GM12878 (cell line): ENCODE measurements at regions not wholly inside any gene's neighbourhood (a gene's known extent, or its start where the extent isn't known, plus 50 kb on each side); places are given as distances from the start of the nearest gene placed in this dataset.
"Not testable (repeated sequence)": the region's sequence is repeated elsewhere in the genome, so short reads cannot be mapped to it uniquely, and the experiment has no call there.

Experiments used
- ATAC-seq: fragments of 200-7000 bp; cut with Tn5 transposase; 3 replicates; pipeline ENCODE4 v1.9.1; 2020; ENCODE audit warnings: mild to moderate bottlenecking, moderate library complexity
- BruUV-seq: library from RNA; stranded (reverse); fragments of 400-500 nt; replicated peaks from 2 replicates; lab custom pipeline; 2021; lab: Mats Ljungman, UMichigan
- CTCF ChIA-PET: fragments of 300-600 bp; sonication (Branson Sonifier 250); formaldehyde crosslinking; extraction: SDS; loops from one replicate; lab custom pipeline; 2021; ENCODE audit warnings: inconsistent platforms; lab: Yijun Ruan, JAX
- POLR2A ChIA-PET: fragments of 350-600 bp; formaldehyde crosslinking; extraction: SDS; loops from one replicate; lab custom pipeline; 2021; ENCODE audit warnings: inconsistent platforms; lab: Charles Lee
- RAD21 ChIA-PET: fragments of 300-600 bp; sonication (Branson Sonifier 250); formaldehyde crosslinking; loops from one replicate; lab custom pipeline; 2023; ENCODE audit warnings: antibody characterized with exemption; ENCODE audit not compliant: unreplicated experiment; lab: Charles Lee
- SMC1A ChIA-PET: fragments of 300-600 bp; sonication (Branson Sonifier 250); formaldehyde crosslinking; loops from one replicate; lab custom pipeline; 2023; ENCODE audit not compliant: unreplicated experiment, uncharacterized antibody; lab: Charles Lee
- DNase-seq: peaks from one replicate; pipeline ENCODE4 v3.0.0-alpha.2; 2011; ENCODE audit warnings: low read depth, low spot score
- FAIRE-seq: peaks from 3 replicates; lab custom pipeline; 2011; peaks lifted over from hg19 to GRCh38; lab: Jason Lieb, UNC
- H2AFZ ChIP-seq: 2 replicates; pipeline ENCODE4 v1.6.0; 2011; ENCODE audit warnings: low read depth, low read length, control low read depth; ENCODE audit not compliant: control insufficient read depth
- H3K27ac ChIP-seq: 2 replicates; pipeline ENCODE4 v1.5.1; 2011; ENCODE audit warnings: control low read depth; ENCODE audit not compliant: control insufficient read depth, insufficient read depth
- H3K27me3 ChIP-seq, 2 experiments: replicated peaks in 1 of 2; 2 replicates each; pipeline versions ENCODE4 v1.6.0 to v1.6.1; 2011; ENCODE audit warnings: low read length in 1 of 2; ENCODE audit not compliant: control insufficient read depth in 2 of 2, insufficient read depth in 2 of 2
- H3K36me3 ChIP-seq, 2 experiments: 2 replicates each; pipeline ENCODE4 v1.5.1; 2011; ENCODE audit warnings: low read length in 1 of 2; ENCODE audit not compliant: control insufficient read depth in 2 of 2, insufficient read depth in 2 of 2
- H3K4me1 ChIP-seq: 2 replicates; pipeline ENCODE4 v1.6.1; 2011; ENCODE audit warnings: mild to moderate bottlenecking, low read length, moderate library complexity, mixed read lengths; ENCODE audit not compliant: control insufficient read depth, insufficient read depth
- H3K4me2 ChIP-seq: 2 replicates; pipeline ENCODE4 v1.6.0; 2011; ENCODE audit warnings: control low read depth; ENCODE audit not compliant: control insufficient read depth, insufficient read depth
- H3K4me3 ChIP-seq: fragments of 200-600 bp; sonication (generic); 2 replicates; pipeline ENCODE4 v1.5.1; 2016
- H3K79me2 ChIP-seq: 2 replicates; pipeline ENCODE4 v1.6.0; 2011; ENCODE audit warnings: low read length; ENCODE audit not compliant: control insufficient read depth, insufficient read depth
- H3K9ac ChIP-seq: 2 replicates; pipeline ENCODE4 v1.8.0; 2011; ENCODE audit warnings: low read length, control low read depth, mixed read lengths; ENCODE audit not compliant: control insufficient read depth, insufficient read depth
- H3K9me3 ChIP-seq: replicated peaks from 3 replicates; pipeline ENCODE4 v1.5.1; 2011; ENCODE audit warnings: mild to moderate bottlenecking, low read length; ENCODE audit not compliant: control insufficient read depth, insufficient read depth
- H4K20me1 ChIP-seq: 2 replicates; pipeline ENCODE4 v1.6.0; 2011; ENCODE audit not compliant: control insufficient read depth, insufficient read depth
- MEF2B ChIP-seq: fragments of 450-650 bp; IDR thresholded peaks from 2 replicates; pipeline ENCODE4 v1.6.1; 2018; ENCODE audit warnings: mild to moderate bottlenecking, moderate library complexity; ENCODE audit not compliant: partially characterized antibody, poor library complexity, severe bottlenecking
- NR2C1 ChIP-seq: fragments of 450-650 bp; IDR thresholded peaks from 2 replicates; pipeline ENCODE4 v1.6.1; 2017; ENCODE audit warnings: antibody characterized with exemption, mild to moderate bottlenecking, moderate library complexity
- PBX3 ChIP-seq: IDR thresholded peaks from 2 replicates; pipeline ENCODE4 v1.6.1; 2011; ENCODE audit warnings: mild to moderate bottlenecking, low read depth, low read length, moderate library complexity; ENCODE audit not compliant: insufficient replicate concordance
- SIN3A ChIP-seq: IDR thresholded peaks from 2 replicates; pipeline ENCODE4 v1.6.1; 2012; ENCODE audit warnings: low read depth, low read length, improper control_type of control experiment
- SUZ12 ChIP-seq: fragments of 200-600 bp; sonication (generic); IDR thresholded peaks from one replicate; pipeline ENCODE4 v1.6.1; 2018; ENCODE audit warnings: antibody characterized with exemption, mild to moderate bottlenecking; ENCODE audit not compliant: unreplicated experiment
- TAF1 ChIP-seq: IDR thresholded peaks from 2 replicates; pipeline ENCODE4 v1.6.1; 2011; ENCODE audit warnings: mild to moderate bottlenecking, low read depth, low read length, borderline replicate concordance
- WGBS: methylation state at CpG from one replicate; pipeline ENCODE4 v1.1.6; 2016; ENCODE audit warnings: low lambda C conversion rate; ENCODE audit not compliant: insufficient replicate concordance, insufficient coverage; ENCODE audit errors: missing lambda C conversion rate; 5-methylcytosine and 5-hydroxymethylcytosine counted together
- in situ Hi-C: fragments of 300-500 bp; cut with MboI; formaldehyde crosslinking; loops from 9 replicates; pipeline ENCODE4 v1.14.3; 2018; ENCODE audit warnings: mixed read lengths
- intact Hi-C: fragments of 100-400 bp; cut with micrococcal nuclease; formaldehyde crosslinking; loops from one replicate; pipeline ENCODE4 v1.14.2; 2022; ENCODE audit not compliant: unreplicated experiment

GRCh38 chr4:12612876-12613275, 871.3 kb downstream of the RAB28 start (continued):
- TF ChIP-seq SIN3A, result no peak
- no peak for TF ChIP-seq TAF1
- TF ChIP-seq SUZ12, result no peak
- TF ChIP-seq PBX3, result no peak
- TF ChIP-seq MEF2B, result no peak

GRCh38 chr4:12609212-12609875, 874.8 kb downstream of the RAB28 start:
- H4K20me1 ChIP-seq, H3K27ac ChIP-seq, H3K4me1 ChIP-seq, H2AFZ ChIP-seq, POLR2A ChIA-PET, DNase-seq, H3K9ac ChIP-seq, SMC1A ChIA-PET, CTCF ChIA-PET, H3K9me3 ChIP-seq, FAIRE-seq, H3K4me3 ChIP-seq, RAD21 ChIA-PET, H3K27me3 ChIP-seq, intact Hi-C loops, H3K36me3 ChIP-seq, H3K4me2 ChIP-seq, H3K79me2 ChIP-seq, BruUV-seq, ATAC-seq, in situ Hi-C loops: not testable (repeated sequence)
- WGBS, result 54% methylated on average over 33 of the region's 33 CpGs
- peak; percentile 58; the same call in 1 of the 2 replicates for TF ChIP-seq NR2C1
